Mesothelial cell of epicardium (in vitro differentiated cells): ENCODE measurements at regions not wholly inside any gene's neighbourhood (a gene's known extent, or its start where the extent isn't known, plus 50 kb on each side); places are given as distances from the start of the nearest gene placed in this dataset.

ENCODE experiments used
- DNase-seq, 2 experiments: peaks; one replicate each; pipeline ENCODE4 v3.0.0; 2021; ENCODE audit warnings: low spot score in 2 of 2; ENCODE audit not compliant: unreplicated experiment in 2 of 2
- H3K27ac Mint-ChIP-seq: 2 replicates; pipeline ENCODE4 v1.8.0; 2021; ENCODE audit warnings: mixed read lengths
- H3K27me3 Mint-ChIP-seq: 2 replicates; pipeline ENCODE4 v1.8.0; 2021; ENCODE audit warnings: low read depth, mixed read lengths
- H3K36me3 Mint-ChIP-seq: 2 replicates; pipeline ENCODE4 v1.8.0; 2021; ENCODE audit warnings: mixed read lengths
- H3K4me1 Mint-ChIP-seq: 2 replicates; pipeline ENCODE4 v1.8.0; 2021; ENCODE audit warnings: mixed read lengths
- H3K4me3 Mint-ChIP-seq: 2 replicates; pipeline ENCODE4 v1.8.0; 2021; ENCODE audit warnings: mild to moderate bottlenecking, moderate library complexity, mixed read lengths
- H3K9me3 Mint-ChIP-seq: 2 replicates; pipeline ENCODE4 v1.8.0; 2021; ENCODE audit warnings: mixed read lengths
- TF ChIP-seq, protein P1 (sequence below): fragments of 200-600 bp; sonication (generic); IDR thresholded peaks from one replicate; pipeline ENCODE4 v1.5.0; 2021; ENCODE audit warnings: antibody characterized with exemption; ENCODE audit not compliant: unreplicated experiment

DNA sequence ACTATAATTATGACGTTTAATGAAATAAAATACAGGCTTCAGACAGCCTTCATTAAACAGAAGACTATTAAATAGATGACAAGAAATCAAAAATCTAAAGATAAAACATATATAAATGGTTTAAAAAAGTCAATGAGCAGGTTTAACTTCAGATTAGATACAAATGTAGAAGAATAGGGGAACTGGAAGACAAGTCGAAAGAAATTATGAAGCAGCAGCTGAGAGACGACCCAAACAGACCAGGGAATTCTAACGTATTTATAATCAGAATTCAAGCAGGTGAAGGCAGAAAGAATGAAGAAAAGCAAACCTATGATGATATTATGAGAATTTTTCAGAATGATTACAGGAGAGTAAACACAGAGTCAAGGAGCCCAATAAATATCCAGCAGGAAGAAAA is 235.1 kb upstream of the XYLT1 start:
- H3K4me1 Mint-ChIP-seq = no peaks in the 10 kb centered on the region
- H3K4me3 Mint-ChIP-seq = no peak overlapping the region
- DNase-seq = no peak
- H3K27ac Mint-ChIP-seq = no peak overlapping the region
- TF ChIP-seq, protein P1, sequence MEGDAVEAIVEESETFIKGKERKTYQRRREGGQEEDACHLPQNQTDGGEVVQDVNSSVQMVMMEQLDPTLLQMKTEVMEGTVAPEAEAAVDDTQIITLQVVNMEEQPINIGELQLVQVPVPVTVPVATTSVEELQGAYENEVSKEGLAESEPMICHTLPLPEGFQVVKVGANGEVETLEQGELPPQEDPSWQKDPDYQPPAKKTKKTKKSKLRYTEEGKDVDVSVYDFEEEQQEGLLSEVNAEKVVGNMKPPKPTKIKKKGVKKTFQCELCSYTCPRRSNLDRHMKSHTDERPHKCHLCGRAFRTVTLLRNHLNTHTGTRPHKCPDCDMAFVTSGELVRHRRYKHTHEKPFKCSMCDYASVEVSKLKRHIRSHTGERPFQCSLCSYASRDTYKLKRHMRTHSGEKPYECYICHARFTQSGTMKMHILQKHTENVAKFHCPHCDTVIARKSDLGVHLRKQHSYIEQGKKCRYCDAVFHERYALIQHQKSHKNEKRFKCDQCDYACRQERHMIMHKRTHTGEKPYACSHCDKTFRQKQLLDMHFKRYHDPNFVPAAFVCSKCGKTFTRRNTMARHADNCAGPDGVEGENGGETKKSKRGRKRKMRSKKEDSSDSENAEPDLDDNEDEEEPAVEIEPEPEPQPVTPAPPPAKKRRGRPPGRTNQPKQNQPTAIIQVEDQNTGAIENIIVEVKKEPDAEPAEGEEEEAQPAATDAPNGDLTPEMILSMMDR = no peak
- no peaks in the 10 kb centered on the region for H3K27me3 Mint-ChIP-seq
- H3K9me3 Mint-ChIP-seq = peaks cover 35% of the 10 kb centered on the region
- no peaks in the 10 kb centered on the region for H3K36me3 Mint-ChIP-seq

DNA sequence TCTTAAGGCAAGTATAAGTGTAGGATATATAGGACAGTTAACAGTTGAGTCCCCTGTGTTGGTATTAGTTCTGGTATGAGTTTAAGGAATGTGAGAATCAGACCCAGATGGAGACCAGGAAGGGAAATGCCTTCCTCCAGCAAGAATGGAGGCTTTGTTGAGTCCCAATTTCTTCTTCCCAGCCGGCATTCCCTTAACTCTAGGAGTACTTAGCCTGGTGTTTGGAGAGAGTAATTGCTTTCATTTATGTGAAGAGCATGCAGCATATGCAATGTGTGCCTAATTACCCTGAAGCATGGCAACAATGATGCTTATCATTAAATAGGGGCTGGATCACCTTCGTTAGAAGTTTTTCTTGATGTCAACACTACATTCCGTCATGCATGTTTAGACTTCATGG is 225.9 kb upstream of the XYLT1 start:
- H3K4me3 Mint-ChIP-seq = no peak overlapping the region
- H3K27me3 Mint-ChIP-seq = peaks cover 14% of the 10 kb centered on the region

DNA sequence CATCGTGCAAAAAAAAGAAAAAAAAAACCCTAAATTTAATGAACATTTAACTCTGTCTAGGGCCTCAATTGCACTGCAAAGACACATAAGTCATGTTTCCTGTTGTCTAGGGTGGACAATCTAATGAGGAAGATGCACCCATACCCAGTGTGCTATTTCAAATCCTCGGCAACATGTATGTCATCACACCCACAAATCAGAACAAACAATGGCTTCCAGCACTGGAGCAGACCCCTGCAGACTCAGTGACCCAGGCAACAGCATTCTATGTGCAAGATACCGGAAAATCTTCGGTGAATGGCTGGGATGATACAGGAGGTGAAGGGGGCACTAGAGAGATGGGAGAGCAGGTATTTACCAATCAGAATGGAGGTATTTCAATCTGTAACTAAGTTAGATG is 221.7 kb upstream of the XYLT1 start:
- no peak for DNase-seq
- Mint-ChIP-seq H3K4me1 (no peaks in the 10 kb centered on the region), H3K27ac (no peak overlapping the region), H3K9me3 (no peaks in the 10 kb centered on the region), H3K36me3 (no peaks in the 10 kb centered on the region), H3K4me3 (no peak overlapping the region), H3K27me3 (peaks cover 10% of the 10 kb centered on the region)
- TF ChIP-seq, protein P1 = no peak

More for the DNA sequence above, 225.9 kb upstream of the XYLT1 start:
- Mint-ChIP-seq H3K36me3 (no peaks in the 10 kb centered on the region), H3K27ac (no peak overlapping the region), H3K9me3 (peaks cover 5% of the 10 kb centered on the region), H3K4me1 (no peaks in the 10 kb centered on the region)
- TF ChIP-seq, protein P1 = no peak
- DNase-seq = no peak

DNA sequence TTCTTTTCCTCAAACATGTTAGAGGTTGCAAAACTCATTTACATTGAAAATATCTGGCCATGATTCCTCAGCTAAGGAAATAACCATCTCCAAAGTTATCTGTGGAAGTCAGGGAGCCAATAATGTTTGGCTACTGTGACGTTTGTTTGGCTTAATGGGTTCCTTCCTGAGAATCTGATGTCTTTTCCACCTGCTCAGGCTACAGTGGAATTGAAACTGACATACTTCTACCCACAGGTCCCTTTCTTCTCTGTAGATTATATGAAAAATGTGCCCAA is 221.1 kb upstream of the XYLT1 start:
- H3K9me3 Mint-ChIP-seq = no peaks in the 10 kb centered on the region
- peaks cover 10% of the 10 kb centered on the region for H3K27me3 Mint-ChIP-seq
- no peak overlapping the region for H3K27ac Mint-ChIP-seq
- no peaks in the 10 kb centered on the region for H3K4me1 Mint-ChIP-seq
- TF ChIP-seq, protein P1 = no peak
- DNase-seq = no peak
- no peaks in the 10 kb centered on the region for H3K36me3 Mint-ChIP-seq
- H3K4me3 Mint-ChIP-seq = no peak overlapping the region

DNA sequence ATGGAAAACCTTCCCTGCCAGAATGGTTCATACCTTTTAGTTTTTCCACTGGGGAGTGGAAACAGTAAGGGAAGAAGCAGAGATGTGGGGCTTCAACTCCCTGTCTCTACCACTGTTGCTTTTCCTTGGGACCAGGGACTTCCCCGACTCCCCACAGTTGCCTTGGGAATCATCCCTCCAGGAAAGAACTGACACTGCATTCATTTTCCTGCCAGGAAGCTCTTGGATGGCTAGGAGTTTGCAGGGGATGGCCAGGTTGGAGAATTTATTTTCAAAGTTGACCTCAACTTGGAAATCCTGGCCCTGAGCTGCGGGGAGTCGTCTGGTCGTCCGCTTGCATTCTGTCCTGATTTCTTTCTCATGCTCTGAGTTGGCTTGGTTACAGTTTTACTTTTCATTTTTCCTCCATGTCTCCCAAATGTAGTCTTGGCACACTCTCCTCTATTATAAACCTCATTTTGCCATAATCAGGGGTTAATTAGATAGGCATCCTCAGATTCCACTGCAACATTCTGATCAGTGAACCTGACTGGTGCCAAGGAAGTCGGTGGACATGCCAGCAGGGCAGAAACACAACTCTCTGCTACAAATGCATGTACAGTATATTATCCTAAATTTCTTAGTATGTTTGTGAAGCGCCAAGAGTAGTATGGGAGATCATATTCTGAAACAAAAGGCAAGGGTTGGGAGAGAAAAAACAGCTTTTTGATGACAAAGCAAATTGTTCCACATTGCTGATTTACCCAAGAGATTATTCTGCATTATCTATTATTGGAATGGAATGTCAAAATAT is 220.5 kb upstream of the XYLT1 start:
- Mint-ChIP-seq H3K27ac (no peak overlapping the region), H3K27me3 (peaks cover 10% of the 10 kb centered on the region), H3K4me1 (no peaks in the 10 kb centered on the region), H3K9me3 (no peaks in the 10 kb centered on the region), H3K36me3 (no peaks in the 10 kb centered on the region), H3K4me3 (no peak overlapping the region)
- no peak for DNase-seq
- TF ChIP-seq, protein P1 = no peak

DNA sequence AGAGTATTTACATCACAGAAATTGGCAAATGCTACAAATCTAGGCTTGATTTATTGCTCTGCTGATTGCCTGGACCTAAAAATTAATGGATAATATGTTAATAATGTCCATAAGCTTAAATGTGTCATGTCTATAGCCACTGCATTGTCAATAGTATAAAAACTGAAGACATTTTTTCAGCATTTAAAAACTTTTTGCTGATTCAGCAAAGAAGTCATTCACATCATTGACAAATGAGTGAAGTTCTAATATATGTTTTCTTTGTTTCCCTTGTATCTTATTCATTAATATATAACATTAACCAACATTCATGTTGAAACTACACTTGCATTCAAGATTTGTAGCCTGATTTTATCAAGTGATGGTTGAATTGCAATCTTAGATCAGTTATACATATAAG is 214.7 kb upstream of the XYLT1 start:
- TF ChIP-seq, protein P1 = no peak
- H3K4me3 Mint-ChIP-seq = no peak overlapping the region

More for the DNA sequence above, 214.7 kb upstream of the XYLT1 start:
- Mint-ChIP-seq H3K27ac (no peak overlapping the region), H3K4me1 (no peaks in the 10 kb centered on the region), H3K36me3 (no peaks in the 10 kb centered on the region), H3K9me3 (peaks cover 4% of the 10 kb centered on the region), H3K27me3 (peaks cover 3% of the 10 kb centered on the region)
- DNase-seq = no peak
